Hindlimb muscle (tissue), 1 donor: ENCODE measurements at regions not wholly inside any gene's neighbourhood (a gene's known extent, or its start where the extent isn't known, plus 50 kb on each side); places are given as distances from the start of the nearest gene placed in this dataset.
A peak's percentile ranks its signal among the peaks of the same experiment; 100 is the strongest.

Source experiments
- DNase-seq: peaks from one replicate; pipeline ENCODE4 v3.0.0-alpha.2; 2013

DNA sequence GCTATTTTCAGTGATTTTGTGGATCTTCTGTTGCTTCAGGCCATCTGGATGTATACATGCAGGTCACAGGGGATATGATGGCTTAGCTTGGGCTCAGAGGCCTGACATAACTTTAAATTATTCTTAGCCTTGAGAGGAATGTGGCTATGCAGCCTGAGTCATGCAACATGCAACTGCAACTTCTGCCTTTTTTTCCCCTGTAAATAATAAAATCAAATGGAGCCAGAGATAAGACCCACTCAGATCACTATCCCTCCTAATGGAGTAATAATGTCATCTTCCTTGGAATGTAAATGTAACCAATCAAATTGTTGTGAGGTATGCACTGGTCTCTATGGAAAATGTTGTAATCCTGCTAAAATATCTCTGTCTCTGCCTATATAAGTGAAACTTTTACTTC, 54.9 kb downstream of the MAGEB17 start:
- DNase-seq, result no peak

DNA sequence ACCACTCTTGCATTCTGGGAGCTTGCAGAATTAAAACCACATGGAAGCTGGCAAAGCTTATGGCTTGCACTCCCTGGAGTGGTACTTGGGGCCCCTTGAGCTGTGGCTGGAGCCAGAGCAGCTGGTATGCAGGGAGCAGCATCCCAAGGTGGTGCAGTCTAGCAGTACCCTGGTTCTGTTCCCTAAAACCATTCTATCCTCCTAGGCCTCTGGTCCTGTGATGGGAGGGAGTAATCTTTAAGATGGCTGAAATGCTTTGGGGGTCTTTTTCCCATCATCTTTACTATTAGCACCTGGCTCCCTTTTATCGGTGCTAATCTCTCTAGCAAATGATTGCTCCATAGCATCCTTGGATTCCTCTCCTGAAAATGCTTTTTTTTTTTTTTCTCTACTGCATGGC, 56.1 kb downstream of the MAGEB17 start:
- DNase-seq, result no peak

DNA sequence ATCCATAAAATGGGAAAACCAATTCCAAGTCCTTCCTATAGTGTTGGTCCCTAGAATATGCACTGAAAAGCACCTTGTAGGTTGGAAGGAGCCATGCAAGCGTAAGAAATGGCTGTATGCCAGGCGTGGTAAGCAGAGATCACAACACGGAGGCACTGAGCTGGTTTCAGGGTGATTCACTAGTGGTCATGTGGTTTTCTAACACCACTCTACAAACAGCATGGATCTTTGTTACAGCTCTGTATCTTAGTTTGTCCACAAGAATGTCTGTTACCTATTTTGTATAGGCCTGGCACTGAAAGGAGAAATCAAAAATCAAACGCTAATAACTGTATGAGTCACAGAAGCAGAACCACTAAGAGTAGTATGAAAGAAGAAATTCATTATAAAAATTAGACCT, 71.9 kb downstream of the MAGEB17 start:
- no peak for DNase-seq

DNA sequence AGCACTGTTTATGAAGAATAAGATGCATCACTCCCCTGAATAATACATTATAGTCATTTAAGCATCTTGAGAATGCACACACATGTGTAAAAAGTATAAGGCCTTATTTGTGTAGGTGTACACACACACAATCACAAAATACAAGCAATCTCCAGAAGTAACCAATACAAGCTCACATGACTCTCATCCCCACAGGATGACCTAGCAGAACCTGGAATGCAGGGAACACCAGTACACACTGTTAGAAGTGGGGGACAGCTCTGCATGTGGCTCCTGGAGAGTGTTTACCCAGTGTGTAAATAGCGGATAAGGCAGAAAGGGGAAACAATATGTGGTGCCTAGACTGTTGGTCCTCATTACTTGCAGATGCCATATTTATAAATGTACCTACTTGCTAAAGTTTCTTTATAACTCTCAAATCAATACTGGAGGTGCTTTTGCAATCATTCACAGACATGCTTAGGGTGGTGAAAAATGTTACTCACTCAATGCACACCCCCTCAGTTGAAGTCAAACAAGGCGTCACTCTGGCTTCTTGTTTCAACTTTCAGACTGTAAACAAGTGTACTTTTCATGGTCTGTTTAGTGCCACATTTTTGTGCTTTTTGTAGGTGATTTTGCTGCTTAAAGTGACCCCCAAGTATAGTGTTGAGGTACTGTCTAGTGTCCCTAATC, 73.1 kb downstream of the MAGEB17 start:
- no peak for DNase-seq

DNA sequence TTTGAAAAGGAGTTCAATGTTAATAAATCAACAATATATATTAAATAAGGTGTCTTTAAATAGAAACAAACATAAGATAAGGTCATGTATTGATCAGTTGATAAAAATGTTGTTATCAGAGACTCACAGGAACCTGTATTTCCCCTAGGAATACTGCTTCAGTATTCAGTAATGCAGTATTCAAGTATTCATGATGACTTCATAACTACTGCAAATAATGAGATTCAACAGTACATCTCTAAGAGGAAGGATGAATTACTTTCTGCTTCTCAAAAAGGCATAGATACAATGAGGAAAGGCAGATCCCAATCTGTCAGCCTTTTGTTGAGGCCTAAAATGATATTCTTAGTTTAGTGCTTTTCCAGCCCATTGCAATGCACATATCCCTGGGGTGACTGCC, 73.7 kb downstream of the MAGEB17 start:
- no peak for DNase-seq

DNA sequence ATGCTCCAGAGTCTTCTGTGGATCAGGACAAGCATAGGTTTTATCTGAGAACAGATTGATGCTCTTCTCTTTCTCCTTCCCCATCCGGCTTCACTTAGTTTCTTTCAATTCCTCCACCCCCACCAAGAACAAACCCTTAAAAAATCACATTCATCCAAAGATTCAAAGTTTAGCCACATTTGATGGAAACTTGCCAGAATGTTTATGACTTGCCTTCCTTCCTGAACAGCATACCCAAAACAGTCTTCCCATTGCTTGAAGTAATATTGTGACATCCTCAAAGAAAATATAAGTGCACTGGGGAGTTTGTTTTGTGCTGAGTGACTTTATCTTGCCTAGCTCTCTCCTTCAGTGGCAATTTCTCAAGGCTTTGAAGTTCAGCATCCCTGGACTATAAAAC, 83.0 kb downstream of the MAGEB17 start:
- DNase-seq, result no peak

DNA sequence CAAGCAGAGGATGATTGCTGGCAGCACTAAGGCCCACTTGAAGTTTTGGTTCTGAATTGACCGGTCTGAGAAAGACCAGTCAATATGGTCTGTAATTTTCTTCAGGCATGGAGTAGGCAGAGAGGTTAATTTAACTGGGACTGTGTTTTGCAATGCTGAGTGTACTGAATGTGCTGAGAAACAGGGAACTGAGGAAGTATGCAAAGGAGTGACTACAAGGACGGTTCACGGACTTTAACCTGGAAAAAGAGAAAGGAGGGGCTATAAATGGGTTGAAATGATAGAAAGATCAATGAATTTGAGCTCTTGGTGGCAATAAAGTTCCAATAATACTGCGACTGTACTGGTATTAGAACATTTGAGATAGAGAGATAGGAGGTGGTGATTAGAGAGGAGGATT, 84.5 kb downstream of the MAGEB17 start:
- DNase-seq, result no peak

DNA sequence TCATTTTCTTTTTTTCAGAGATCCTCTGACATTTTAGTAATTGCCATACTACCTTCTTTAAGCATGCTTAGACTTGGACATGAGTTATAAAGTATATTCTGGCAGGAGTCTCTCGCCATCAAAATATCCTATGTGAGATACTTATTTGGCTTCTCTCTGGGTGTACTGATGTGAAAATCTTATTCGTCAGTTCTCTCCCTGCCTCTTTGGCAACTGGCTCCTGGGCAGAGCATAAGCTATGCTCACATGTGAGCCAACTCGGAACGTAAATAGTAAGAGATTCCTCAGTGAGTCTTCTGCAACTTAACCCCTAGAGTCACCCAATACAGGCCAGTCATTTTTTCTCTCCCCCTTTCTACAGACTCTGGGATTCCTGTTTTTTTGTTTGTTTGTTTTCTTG, 91.6 kb downstream of the MAGEB17 start:
- DNase-seq, result peak; percentile 6

DNA sequence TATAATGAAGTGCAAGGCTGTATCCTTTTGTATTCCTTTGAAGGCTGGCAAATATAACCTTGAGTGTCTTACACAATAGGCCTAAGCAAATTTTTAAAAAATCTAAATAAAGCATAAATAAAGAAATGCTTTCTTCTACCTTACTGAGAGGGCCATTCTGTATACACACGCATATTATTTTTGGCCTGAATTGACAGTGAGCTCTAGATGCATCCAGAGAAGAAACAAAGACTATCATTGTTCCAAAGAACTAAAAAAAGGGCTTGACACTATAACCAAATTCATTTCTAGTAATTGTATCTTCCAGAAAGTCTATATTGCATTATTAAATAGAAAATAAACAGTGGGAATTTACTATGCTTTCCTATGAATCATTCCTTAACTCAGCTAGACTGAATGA, 100.2 kb downstream of the MAGEB17 start:
- no peak for DNase-seq

DNA sequence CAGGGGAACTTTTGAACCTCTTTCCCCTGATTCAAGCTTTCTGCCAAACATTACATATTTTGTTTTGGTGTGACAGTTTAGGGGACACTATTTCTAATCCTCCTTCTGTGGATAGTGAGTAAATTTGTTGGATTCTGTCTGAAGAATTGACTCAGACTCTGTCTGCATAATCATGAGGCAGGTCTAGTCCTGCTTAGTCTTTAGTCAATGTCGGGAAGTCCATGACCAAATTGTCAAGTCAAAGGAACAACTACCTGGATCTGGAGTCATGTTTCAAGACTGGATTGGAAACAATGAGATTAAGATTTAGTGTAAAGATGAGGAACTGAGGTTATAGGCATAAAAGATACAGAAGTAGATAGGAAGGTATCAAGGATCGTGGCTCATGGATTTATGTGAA, 100.9 kb downstream of the MAGEB17 start:
- DNase-seq, result no peak

DNA sequence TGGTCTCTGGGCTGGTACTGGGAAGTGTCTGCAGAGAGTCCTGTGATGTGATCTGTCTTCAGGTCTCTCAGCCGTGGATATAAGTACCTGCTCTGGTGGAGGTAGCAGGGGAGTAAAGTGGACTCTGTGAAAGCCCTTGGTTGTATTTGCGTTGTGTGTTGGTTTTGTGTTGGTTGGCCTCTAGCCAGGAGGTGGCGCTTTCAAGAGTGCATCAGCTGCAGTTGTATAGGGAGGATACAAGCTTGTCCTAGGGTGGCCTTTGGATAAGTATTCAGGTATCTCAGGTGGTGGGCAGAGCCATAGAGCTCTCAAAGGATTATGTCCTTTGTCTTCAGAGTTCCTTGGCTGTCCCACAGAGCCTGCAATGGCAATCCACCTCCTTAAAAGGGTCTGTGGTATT, 111.6 kb downstream of the MAGEB17 start:
- no peak for DNase-seq

DNA sequence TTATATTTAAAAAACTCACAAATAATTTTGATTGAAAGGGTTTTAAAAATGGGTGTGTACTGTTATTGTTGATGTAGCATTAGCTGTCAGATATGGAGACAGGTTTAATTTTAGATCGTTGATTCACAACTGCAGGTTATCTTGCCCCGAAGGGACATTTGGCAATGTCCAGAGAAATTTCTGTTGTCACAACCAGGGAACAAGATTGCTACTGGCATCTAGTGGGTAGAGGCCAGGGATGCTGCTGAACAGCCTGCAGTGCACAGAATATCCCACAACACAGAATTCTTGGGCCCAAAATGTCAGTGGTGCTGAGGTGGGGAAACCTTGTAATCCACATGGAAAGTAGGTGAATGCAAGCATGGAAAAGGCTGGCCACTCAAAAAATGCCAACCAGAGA, 114.9 kb downstream of the MAGEB17 start:
- DNase-seq, result no peak

DNA sequence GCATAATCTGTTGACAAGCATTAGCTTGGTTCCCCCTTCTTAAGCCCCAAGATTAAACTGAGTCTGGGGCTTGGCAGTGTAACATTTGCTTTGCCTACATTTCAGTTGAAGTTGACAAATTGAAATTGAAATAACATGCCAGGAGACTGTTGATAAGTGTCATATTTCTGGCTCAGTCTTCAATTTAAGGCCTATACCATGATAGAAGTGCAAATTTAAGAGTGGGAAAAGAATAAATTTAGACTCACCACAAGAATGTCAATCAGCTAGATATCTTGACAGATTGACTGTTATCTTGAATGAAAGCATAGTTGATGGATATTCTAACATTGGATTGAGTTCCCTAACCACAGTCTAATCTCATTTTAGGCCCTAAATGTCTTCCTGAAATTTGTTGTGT, 117.6 kb downstream of the MAGEB17 start:
- no peak for DNase-seq

DNA sequence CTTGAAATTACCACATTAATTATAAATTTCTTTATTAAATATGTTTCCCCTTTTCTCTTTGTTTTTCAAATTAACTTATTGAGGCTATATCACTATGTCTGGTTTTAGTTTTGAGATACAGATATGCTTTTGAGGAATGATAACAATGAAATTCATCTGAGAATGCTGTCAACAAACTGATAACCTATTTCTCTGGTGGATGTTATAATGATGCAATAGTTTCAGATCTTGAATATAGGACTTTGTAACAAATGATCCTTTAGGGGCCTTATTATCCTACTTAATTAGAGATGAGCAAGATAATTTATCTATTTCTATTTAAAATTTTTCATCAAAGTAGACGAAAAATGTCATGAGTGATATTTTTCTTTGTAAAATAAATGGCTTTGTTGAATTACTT, 123.7 kb downstream of the MAGEB17 start:
- no peak for DNase-seq

DNA sequence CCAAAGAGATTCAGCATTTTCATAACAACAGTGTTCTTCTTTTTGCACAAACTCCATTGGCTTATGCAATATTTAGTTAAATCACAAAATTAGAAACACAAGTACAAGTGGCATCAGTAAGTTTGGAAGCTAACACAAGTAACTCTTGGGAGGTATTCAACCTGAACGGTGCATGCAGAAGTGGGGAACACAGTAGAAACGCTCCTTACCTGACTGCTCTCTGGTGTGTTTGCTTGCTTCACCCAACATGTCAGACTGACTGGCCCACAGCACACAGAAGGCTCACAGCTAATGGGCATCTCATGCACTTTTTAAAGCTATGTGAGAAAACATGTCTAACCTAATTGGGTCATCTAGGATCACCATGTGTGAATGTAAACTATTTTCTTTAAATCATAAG, 133.6 kb downstream of the MAGEB17 start:
- DNase-seq, result no peak

DNA sequence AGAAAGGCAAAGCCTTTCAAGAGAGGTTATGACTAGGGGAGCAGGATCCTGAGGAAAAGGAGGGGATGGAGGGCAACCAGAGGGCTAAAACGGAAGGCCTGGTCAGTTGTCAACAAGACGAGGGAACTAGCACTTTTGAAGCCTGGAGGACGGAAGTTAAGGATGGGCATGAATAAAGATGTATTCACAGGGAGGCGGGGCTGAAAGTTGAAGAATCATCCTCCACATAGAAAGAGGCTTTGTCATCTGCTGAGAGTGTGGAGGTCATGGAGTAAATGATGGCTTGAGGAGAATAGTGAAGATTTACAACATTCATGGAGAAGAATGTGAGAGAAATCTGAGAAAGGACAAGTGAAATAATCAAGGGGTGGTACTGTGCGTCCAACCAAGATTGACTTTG, 137.5 kb downstream of the MAGEB17 start:
- peak; percentile 0 for DNase-seq

DNA sequence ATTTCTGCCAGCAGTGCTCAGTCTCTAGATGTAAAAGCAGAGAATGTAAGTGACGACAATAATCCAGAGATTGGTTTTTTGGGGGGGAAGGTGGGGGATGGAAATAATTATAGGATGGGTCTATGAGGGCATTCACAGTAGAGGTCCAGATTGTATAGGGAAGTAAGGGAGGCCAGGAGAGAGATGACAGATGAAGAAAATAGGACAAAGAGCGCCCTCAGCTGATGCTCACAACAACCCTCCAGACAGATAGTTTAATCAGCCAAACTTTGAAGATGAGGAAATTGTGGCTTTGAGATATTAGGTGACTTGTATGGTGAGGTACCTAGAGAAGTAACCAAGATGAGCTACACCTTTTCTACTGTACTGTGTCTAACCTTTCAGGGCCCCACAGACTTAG, 137.9 kb downstream of the MAGEB17 start:
- no peak for DNase-seq

DNA sequence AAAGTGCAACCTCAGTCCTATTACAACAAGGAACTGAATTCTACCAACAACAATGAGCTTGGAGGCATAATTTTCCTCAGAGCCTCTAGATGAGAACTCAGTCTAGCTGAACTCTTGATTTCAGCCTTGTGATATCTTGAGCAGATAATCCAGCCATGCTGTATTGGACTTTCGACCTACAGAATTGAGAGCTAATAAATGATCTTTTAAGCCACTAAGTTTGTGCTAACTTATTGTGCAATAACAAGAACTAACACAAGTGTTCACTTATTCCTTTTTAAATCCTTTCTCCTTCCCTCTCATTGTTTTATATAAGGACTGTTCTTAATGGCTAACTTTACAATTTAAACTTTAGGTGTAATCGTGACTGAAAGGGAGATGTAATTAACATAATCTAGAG, 140.7 kb downstream of the MAGEB17 start:
- no peak for DNase-seq

DNA sequence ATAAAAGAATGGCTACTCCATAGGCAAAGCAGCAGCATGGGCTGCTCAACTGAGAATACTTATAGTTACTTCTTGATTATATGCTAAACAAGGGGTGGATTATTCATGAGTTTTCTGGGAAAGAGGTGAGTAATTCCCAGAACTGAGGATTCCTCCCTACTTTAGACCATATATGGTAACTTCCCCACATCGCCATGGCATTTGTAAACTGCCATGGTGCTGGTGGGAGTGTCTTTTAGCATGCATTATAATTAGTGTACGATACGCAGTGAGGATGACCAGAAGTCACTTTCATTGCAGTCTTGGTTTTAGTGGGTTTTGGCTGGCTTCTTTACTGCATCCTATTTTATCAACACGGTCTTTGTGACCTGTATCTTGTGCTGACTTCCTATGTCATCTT, 141.5 kb downstream of the MAGEB17 start:
- DNase-seq, result no peak

DNA sequence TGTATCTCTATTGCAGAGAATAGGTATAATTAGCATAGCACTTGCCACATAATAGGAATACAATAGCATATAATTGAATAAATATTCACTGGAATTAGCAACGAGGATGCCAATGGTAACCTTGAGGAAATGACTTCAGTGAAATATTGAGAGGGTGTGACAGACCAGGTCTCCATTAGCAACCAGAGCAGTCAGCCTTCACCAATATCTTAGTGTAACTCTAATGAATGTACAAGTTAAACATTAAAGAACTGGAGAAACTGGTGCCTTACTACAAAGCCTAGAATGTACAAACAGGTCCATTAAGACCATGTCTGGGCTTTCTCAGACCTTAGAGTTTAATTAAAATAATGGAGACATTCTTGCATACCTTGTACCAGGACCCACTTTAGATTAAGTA, 143.0 kb downstream of the MAGEB17 start:
- DNase-seq, result no peak

DNA sequence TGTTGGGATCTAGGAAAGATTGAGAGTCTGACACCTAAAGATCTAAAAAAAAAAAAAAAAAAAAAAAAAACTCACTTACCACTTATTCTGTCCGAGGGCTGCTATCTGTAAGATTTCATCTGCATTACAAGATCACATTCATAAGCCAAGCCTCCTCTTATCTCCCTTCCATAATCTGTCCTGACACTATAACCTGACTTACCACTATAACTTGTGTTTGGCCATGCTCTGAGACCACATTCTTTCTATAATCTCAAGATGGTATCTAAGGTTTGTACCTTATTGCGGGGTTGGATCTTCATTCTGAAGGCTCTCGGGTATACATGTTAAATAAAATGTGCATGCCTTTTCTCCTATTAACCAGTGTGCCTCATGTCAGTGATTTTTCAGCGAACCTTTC, 144.4 kb downstream of the MAGEB17 start:
- DNase-seq, result no peak

DNA sequence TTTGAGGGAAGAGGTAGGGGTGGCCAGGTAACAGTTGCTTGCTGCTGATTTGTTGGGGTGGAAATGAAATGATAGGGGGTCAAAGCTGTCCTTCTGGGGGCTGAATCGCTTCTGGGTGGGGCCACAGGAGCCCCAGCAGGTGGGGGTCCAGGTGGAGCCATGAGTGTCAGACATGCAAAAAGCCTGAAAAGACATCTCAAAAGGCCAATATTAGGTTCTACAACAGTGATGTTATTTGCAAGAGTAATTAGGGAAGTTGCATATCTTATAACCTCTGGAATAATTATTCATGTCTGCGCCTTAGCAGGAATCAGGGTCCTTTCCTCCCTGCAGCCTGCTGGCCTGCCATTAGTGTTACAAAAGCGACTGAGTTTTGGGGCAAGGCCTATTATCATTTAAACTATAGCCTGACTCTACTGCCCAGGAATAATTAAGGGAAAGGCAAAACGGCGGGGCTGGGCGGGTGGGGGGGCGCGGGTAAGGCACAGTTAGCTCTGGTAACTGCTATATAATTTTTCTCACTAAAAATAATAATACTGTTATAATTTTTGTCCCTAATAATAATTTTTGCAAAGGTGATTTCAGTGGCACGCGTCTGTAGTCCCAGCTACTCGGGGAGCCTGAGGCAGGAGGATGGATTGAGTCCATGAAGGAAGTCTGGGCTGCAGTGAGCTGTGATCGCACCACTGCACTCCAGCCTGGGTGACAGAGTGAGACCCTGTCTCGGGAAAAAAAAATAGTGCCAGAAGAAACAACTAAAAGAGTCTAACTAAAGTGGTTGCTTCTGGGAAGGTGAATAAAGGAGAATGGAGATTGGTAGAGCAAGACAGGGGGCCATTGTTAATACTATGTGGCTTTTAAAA, 145.7 kb downstream of the MAGEB17 start:
- DNase-seq, result no peak

DNA sequence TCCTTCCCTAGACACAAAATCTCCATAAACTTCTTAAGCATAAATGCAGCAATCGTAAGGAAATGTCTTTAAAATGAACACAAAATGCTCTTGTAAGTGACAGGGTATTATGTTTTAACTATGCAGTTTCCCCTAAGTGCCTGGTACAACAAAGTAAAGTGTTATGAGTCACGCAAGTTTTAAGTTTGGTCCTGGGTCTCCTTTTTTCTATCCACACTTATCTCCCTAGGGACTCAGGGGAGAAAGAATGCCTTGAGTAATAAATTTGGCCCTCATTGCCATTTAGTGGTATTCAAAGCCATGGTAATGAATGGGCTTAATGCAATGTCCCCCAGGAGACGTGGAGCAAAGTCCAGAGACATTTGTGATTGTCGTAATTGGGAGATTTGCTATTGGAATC, 149.1 kb downstream of the MAGEB17 start:
- no peak for DNase-seq

DNA sequence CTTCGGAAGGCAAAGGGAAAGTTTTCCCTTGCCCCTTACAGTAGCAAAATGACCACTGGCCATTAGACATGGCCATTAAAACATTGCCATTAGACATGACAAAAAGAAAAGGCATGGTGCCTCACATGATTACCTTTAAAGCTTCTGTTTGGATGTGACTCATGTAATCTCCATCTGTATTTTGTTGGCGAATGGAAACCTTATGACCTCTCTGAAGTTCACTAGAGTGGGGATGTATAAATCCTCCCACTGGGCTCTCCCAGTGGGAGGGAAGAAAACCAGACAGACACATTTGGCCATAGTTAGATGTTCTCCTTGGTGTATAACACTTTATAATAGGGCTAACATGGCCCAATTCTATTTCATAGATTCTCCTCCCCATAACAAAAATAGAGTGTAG, 152.6 kb downstream of the MAGEB17 start:
- DNase-seq, result no peak
